Spleen (tissue), 4 donors: ENCODE measurements at regions not wholly inside any gene's neighbourhood (a gene's known extent, or its start where the extent isn't known, plus 50 kb on each side); places are given as distances from the start of the nearest gene placed in this dataset.

ENCODE experiments used
- small RNA-seq, 4 donors: library from RNA; depleted of rRNA; stranded (forward); fragments of <200 nt; gene quantifications; one replicate each; pipeline ENCODE3, GENCODE V24; 2016

Small RNA genes in the stretch of these regions (small RNA-seq; reads per million reads assigned to genes)
- gene RN7SL252P, result 0 reads per million in 4 donors
